ENCODE measurements at regions not wholly inside any gene's neighbourhood (a gene's known extent, or its start where the extent isn't known, plus 50 kb on each side); places are given as distances from the start of the nearest gene placed in this dataset.

- TF ChIP-seq CTCF (IDR thresholded peaks at IDR 0.05), result no peak
- TF ChIP-seq EZH2 (IDR thresholded peaks at IDR 0.05; ENCODE audit: borderline replicate concordance, insufficient read depth, low read depth, low read length, poor library complexity, severe bottlenecking), result no peak
- 59% methylated on average over 4 of the region's 4 CpGs for WGBS (ENCODE audit: insufficient coverage)
- intact Hi-C loops (cut with micrococcal nuclease), result no loop called here
- CTCF ChIA-PET, result interaction anchor here (0.8 to 3.1 kb wide), 9 partner anchors 8 to 177 kb away, joined by 3 to 14 read pairs (median 4); no protein-coding TSS in a partner anchor
- H3K9me3 ChIP-seq (ENCODE audit: control extremely low read depth in 1 of 3, control insufficient read depth in 2 of 3, insufficient read depth in 1 of 3, low read length in 2 of 3), result no peaks in the 10 kb centered on the region
- H3K9ac ChIP-seq (ENCODE audit: low read length), result no peak overlapping the region
- peak overlapping the region; percentile 2 to 38 for H3K27ac ChIP-seq (ENCODE audit: low read length in 2 of 2)
- H3K4me1 Mint-ChIP-seq, result peaks cover 51% of the 10 kb centered on the region
- peaks cover 41 to 43% of the 10 kb centered on the region in 2 donors for H3K4me1 ChIP-seq (ENCODE audit: control insufficient read depth in 2 of 2, insufficient read depth in 2 of 2, low read length in 2 of 2)
- no peak overlapping the region for H3K4me3 ChIP-seq (ENCODE audit: control extremely low read depth in 1 of 5, extremely low read depth in 1 of 5, insufficient read depth in 1 of 5, low read depth in 2 of 5, low read length in 4 of 5)
- no peaks in the 10 kb centered on the region for H3K27me3 Mint-ChIP-seq
- H3K79me2 ChIP-seq (ENCODE audit: control insufficient read depth, insufficient read depth, low read length), result peaks cover 31% of the 10 kb centered on the region
- peak overlapping the region; percentile 53 for H3K27ac Mint-ChIP-seq
- H2AFZ ChIP-seq (ENCODE audit: insufficient read depth, low read depth, low read length, poor library complexity, severe bottlenecking), result peak overlapping the region; percentile 0
- no peaks in the 10 kb centered on the region for H3K9me3 Mint-ChIP-seq (ENCODE audit: insufficient read depth)
- ATAC-seq (ENCODE audit: low read depth) (no peak), DNase-seq (no peak)
- H3K4me3 Mint-ChIP-seq, result peak overlapping the region; percentile 7
- no peaks in the 10 kb centered on the region for H3K27me3 ChIP-seq (replicated peaks in 1 of 4; ENCODE audit: control extremely low read depth in 1 of 4, control insufficient read depth in 3 of 4, insufficient read depth in 4 of 4, low read length in 3 of 4)
- H3K4me2 ChIP-seq (replicated peaks; ENCODE audit: low read depth, low read length, poor library complexity, severe bottlenecking), result peak overlapping the region; percentile 52
- peaks cover 0 to 30% of the 10 kb centered on the region in 2 experiments for H3K36me3 ChIP-seq (replicated peaks in 1 of 2; ENCODE audit: control extremely low read depth in 1 of 2, control insufficient read depth in 1 of 2, extremely low read depth in 1 of 2, insufficient read depth in 2 of 2, low read length in 1 of 2)
- no peaks in the 10 kb centered on the region for H4K20me1 ChIP-seq (ENCODE audit: control insufficient read depth, insufficient read depth, low read length, poor library complexity, severe bottlenecking)
- POLR2A ChIA-PET, result interaction anchor here (0.9 to 1.6 kb wide), 3 partner anchors 23 to 186 kb away, joined by 3 to 7 read pairs (median 6); partner anchors contain the start of gene NEMF
Observed at GRCh38 chr14:50039120-50039517, 77.3 kb downstream of the VCPKMT start.

- Mint-ChIP-seq H3K4me3 (peak overlapping the region; percentile 83), H3K27me3 (no peaks in the 10 kb centered on the region), H3K9me3 (ENCODE audit: insufficient read depth) (no peaks in the 10 kb centered on the region), H3K27ac (peak overlapping the region; percentile 97), H3K4me1 (peaks cover 57% of the 10 kb centered on the region)
- DNase-seq (no peak), ATAC-seq (ENCODE audit: low read depth) (no peak)
- no peaks in the 10 kb centered on the region for H4K20me1 ChIP-seq (ENCODE audit: control insufficient read depth, insufficient read depth, low read length, poor library complexity, severe bottlenecking)
- peaks cover 0 to 27% of the 10 kb centered on the region in 2 experiments for H3K36me3 ChIP-seq (replicated peaks in 1 of 2; ENCODE audit: control extremely low read depth in 1 of 2, control insufficient read depth in 1 of 2, extremely low read depth in 1 of 2, insufficient read depth in 2 of 2, low read length in 1 of 2)
- CTCF ChIA-PET, result interaction anchor here (1.1 to 3.1 kb wide), 5 partner anchors 36 to 178 kb away, joined by 3 to 14 read pairs (median 4); no protein-coding TSS in a partner anchor
- POLR2A ChIA-PET, result interaction anchor here (0.5 to 1.6 kb wide), 3 partner anchors 22 to 64 kb away, joined by 5 to 7 read pairs (median 6); no protein-coding TSS in a partner anchor
- 84% methylated on average over 9 of the region's 9 CpGs for WGBS (ENCODE audit: insufficient coverage)
- H3K79me2 ChIP-seq (ENCODE audit: control insufficient read depth, insufficient read depth, low read length), result peaks cover 31% of the 10 kb centered on the region
- H3K27me3 ChIP-seq (replicated peaks in 1 of 4; ENCODE audit: control extremely low read depth in 1 of 4, control insufficient read depth in 3 of 4, insufficient read depth in 4 of 4, low read length in 3 of 4), result no peaks in the 10 kb centered on the region
- intact Hi-C loops (cut with micrococcal nuclease), result loop anchor here (1.0 kb wide), 1 partner anchor 32 kb away; no protein-coding TSS in a partner anchor
- H3K4me1 ChIP-seq (ENCODE audit: control insufficient read depth in 2 of 2, insufficient read depth in 2 of 2, low read length in 2 of 2), result peaks cover 48 to 51% of the 10 kb centered on the region in 2 donors
- no peak for TF ChIP-seq EZH2 (IDR thresholded peaks at IDR 0.05; ENCODE audit: borderline replicate concordance, insufficient read depth, low read depth, low read length, poor library complexity, severe bottlenecking)
- no peak for TF ChIP-seq CTCF (IDR thresholded peaks at IDR 0.05)
- H2AFZ ChIP-seq (ENCODE audit: insufficient read depth, low read depth, low read length, poor library complexity, severe bottlenecking), result peak overlapping the region; percentile 61
- H3K4me2 ChIP-seq (replicated peaks; ENCODE audit: low read depth, low read length, poor library complexity, severe bottlenecking), result peak overlapping the region; percentile 52
- H3K9me3 ChIP-seq (ENCODE audit: control extremely low read depth in 1 of 3, control insufficient read depth in 2 of 3, insufficient read depth in 1 of 3, low read length in 2 of 3), result no peaks in the 10 kb centered on the region
- H3K27ac ChIP-seq (ENCODE audit: low read length in 2 of 2), result peak overlapping the region; percentile 45 to 71
- H3K4me3 ChIP-seq (ENCODE audit: control extremely low read depth in 1 of 5, extremely low read depth in 1 of 5, insufficient read depth in 1 of 5, low read depth in 2 of 5, low read length in 4 of 5), result peak overlapping the region in 1 of 5 experiments; percentile 13
- peak overlapping the region; percentile 20 for H3K9ac ChIP-seq (ENCODE audit: low read length)
Observed at GRCh38 chr14:50039734-50040400, 76.5 kb downstream of the VCPKMT start.
